Chondrocyte (in vitro differentiated cells): ENCODE measurements at regions not wholly inside any gene's neighbourhood (a gene's known extent, or its start where the extent isn't known, plus 50 kb on each side); places are given as distances from the start of the nearest gene placed in this dataset.

Experiments
- DNase-seq: peaks from one replicate; pipeline ENCODE4 v3.0.0; 2021; ENCODE audit warnings: mixed read lengths, low spot score
- H3K27ac Mint-ChIP-seq: one replicate; pipeline ENCODE4 v1.8.0; 2021; ENCODE audit warnings: mild to moderate bottlenecking, moderate library complexity, mixed read lengths; ENCODE audit not compliant: unreplicated experiment
- H3K27me3 Mint-ChIP-seq: 2 replicates; pipeline ENCODE4 v1.8.0; 2021; ENCODE audit warnings: low read depth, mixed read lengths
- H3K36me3 Mint-ChIP-seq: 2 replicates; pipeline ENCODE4 v1.8.0; 2021; ENCODE audit warnings: low read depth, mixed read lengths
- H3K4me1 Mint-ChIP-seq: 2 replicates; pipeline ENCODE4 v1.8.0; 2021; ENCODE audit warnings: low read depth, mild to moderate bottlenecking, mixed read lengths
- H3K4me3 Mint-ChIP-seq: one replicate; pipeline ENCODE4 v1.8.0; 2021; ENCODE audit warnings: mild to moderate bottlenecking, moderate library complexity, mixed read lengths; ENCODE audit not compliant: unreplicated experiment
- H3K9me3 Mint-ChIP-seq: 2 replicates; pipeline ENCODE4 v1.8.0; 2021; ENCODE audit warnings: low read depth, mixed read lengths
- TF ChIP-seq, protein P1 (sequence below): fragments of 200-600 bp; sonication (generic); IDR thresholded peaks from 2 replicates; pipeline ENCODE4 v1.5.0; 2021; ENCODE audit warnings: antibody characterized with exemption, mild to moderate bottlenecking, moderate library complexity

DNA sequence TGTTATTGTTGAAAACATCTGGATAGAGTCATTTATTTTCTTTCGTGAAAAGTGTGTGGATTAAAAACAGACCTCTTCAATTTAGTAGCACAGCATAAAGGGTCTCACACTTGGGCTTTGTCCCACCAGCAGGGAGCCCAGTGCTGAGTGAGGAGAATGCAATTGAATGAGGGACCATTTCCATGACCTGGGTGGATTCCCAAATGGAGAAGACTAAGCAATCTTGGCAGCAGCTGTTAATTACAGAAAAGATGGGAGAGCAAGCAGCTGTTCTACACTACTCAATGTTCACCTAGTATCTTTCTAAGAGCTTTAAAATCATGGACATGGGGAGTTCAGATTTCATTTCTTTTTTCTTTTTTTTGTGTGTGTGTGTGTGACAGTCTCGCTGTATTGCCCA is 121.8 kb upstream of the FN1 start:
- H3K36me3 Mint-ChIP-seq: no peaks in the 10 kb centered on the region
- DNase-seq: no peak
- TF ChIP-seq, protein P1, sequence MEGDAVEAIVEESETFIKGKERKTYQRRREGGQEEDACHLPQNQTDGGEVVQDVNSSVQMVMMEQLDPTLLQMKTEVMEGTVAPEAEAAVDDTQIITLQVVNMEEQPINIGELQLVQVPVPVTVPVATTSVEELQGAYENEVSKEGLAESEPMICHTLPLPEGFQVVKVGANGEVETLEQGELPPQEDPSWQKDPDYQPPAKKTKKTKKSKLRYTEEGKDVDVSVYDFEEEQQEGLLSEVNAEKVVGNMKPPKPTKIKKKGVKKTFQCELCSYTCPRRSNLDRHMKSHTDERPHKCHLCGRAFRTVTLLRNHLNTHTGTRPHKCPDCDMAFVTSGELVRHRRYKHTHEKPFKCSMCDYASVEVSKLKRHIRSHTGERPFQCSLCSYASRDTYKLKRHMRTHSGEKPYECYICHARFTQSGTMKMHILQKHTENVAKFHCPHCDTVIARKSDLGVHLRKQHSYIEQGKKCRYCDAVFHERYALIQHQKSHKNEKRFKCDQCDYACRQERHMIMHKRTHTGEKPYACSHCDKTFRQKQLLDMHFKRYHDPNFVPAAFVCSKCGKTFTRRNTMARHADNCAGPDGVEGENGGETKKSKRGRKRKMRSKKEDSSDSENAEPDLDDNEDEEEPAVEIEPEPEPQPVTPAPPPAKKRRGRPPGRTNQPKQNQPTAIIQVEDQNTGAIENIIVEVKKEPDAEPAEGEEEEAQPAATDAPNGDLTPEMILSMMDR: no peak
- H3K9me3 Mint-ChIP-seq: no peaks in the 10 kb centered on the region
- H3K27ac Mint-ChIP-seq: no peak overlapping the region
- H3K27me3 Mint-ChIP-seq: no peaks in the 10 kb centered on the region
- no peak overlapping the region for H3K4me3 Mint-ChIP-seq
- H3K4me1 Mint-ChIP-seq: peaks cover 24% of the 10 kb centered on the region

DNA sequence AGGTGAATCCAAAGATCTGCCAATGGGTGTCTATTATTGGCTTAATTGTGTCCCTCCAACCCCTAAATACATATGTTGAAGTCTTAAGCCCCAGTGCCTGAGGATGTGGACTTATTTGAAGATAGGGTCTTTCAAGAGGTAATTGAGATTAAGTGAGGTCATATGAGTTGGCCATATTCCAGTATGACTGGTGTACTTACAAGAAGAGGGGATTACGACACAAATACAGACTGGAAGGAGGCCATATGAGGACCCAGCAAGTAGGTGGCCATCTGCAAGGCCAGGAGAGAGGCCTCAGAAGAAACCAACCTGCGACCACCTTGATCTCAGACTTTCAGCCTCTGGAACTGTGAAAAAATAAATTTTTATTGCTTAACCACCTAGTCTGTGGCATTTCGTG is 121.1 kb upstream of the FN1 start:
- TF ChIP-seq, protein P1: no peak
- DNase-seq: no peak
- Mint-ChIP-seq H3K4me1 (peaks cover 24% of the 10 kb centered on the region), H3K9me3 (no peaks in the 10 kb centered on the region), H3K4me3 (no peak overlapping the region), H3K36me3 (no peaks in the 10 kb centered on the region), H3K27me3 (no peaks in the 10 kb centered on the region), H3K27ac (no peak overlapping the region)

DNA sequence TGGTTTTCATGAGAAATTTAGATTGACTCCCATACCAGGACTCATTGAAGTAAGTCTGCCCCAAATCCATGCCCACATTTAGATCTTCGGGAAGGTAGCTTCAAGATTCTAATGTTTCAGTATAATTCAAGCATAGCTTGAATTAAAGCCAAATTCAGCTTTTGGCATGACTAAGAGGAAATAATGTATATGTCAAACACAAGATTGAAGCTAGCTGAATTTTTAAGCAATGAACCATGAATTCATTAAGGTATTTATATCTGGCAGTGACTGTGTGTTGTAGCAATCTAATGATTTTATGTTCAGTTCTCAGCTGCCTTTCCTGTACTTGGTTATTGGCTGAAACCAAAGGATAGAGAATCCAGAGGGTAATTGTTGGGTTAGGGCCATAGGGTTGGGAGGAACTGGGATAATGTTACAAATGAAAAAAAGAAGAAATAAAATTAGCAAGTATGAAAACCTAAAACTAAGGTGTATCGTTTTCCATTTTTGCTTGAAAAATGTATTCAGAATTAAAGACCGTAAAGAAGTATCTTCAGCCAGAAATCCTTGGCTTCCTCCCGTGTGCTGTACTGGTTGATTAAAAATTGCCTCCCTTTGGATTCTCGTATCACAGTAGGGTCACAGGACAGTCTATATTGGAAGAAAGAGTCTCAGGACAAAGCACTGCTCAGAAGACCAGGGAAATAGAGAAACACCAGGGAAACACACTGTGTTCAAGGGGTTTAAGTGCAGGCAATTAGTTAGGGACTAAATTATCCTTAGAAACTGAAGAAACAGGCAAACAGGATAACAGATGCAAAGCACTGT is 119.0 kb upstream of the FN1 start:
- peaks cover 24% of the 10 kb centered on the region for H3K4me1 Mint-ChIP-seq
- DNase-seq: no peak
- TF ChIP-seq, protein P1: no peak
- no peaks in the 10 kb centered on the region for H3K27me3 Mint-ChIP-seq
- peak overlapping the region; percentile 93 for H3K27ac Mint-ChIP-seq
- H3K9me3 Mint-ChIP-seq: peaks cover 5% of the 10 kb centered on the region
- no peak overlapping the region for H3K4me3 Mint-ChIP-seq
- no peaks in the 10 kb centered on the region for H3K36me3 Mint-ChIP-seq

DNA sequence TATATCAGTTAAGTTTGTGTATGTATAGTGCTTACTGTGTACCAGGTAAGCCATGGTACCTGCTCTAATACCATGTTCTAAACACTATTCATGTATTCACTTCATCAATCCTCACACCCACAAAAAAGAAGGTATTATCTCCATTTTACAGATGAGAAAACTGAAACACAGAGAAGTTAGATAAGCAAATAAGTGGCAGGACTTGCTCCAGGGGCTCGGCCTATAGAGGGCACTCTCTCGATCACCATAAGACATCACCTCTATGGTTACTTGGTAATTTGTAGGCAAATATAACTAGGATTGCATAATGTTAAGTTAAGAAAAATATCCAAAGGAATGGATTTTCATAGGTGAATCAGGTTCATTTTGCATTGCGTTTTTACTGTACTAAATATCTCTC is 118.1 kb upstream of the FN1 start:
- peaks cover 5% of the 10 kb centered on the region for H3K9me3 Mint-ChIP-seq

DNA sequence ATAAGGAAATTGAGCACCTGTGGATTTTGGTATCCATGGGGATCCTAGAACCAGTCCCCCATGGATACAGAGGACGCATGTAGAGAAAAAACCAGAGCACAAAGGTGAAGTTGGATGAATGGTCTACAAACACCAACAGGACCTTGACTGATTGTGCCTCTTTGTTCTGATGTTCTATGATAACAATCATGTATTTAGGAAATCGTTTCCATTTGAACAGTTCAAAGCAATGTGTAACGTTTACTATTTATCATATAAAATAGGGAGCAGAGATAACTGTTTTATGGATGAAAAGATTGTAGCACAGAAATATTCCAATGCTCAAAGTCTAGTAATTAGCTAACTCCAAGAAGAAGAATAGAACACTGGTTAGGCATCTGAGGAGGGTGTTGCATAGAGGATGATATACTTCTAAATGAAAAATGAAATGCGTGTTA is 116.3 kb upstream of the FN1 start:
- H3K9me3 Mint-ChIP-seq: peaks cover 5% of the 10 kb centered on the region

More for the DNA sequence above, 118.1 kb upstream of the FN1 start:
- no peak for DNase-seq
- Mint-ChIP-seq H3K36me3 (no peaks in the 10 kb centered on the region), H3K4me1 (peaks cover 29% of the 10 kb centered on the region), H3K4me3 (no peak overlapping the region), H3K27me3 (no peaks in the 10 kb centered on the region), H3K27ac (peak overlapping the region; percentile 93)
- TF ChIP-seq, protein P1: peak; percentile 47

More for the DNA sequence above, 116.3 kb upstream of the FN1 start:
- no peak overlapping the region for H3K27ac Mint-ChIP-seq
- H3K4me1 Mint-ChIP-seq: peaks cover 36% of the 10 kb centered on the region
- DNase-seq: no peak
- no peak overlapping the region for H3K4me3 Mint-ChIP-seq
- no peaks in the 10 kb centered on the region for H3K36me3 Mint-ChIP-seq
- no peaks in the 10 kb centered on the region for H3K27me3 Mint-ChIP-seq
- TF ChIP-seq, protein P1: no peak
